A549 (cell line): ENCODE measurements at regions not wholly inside any gene's neighbourhood (a gene's known extent, or its start where the extent isn't known, plus 50 kb on each side); places are given as distances from the start of the nearest gene placed in this dataset.
A peak's percentile ranks its signal among the peaks of the same experiment; 100 is the strongest.

Source experiments
- ATAC-seq, 2 experiments: fragments of 200-7000 bp in 1 of 2; fragments of >200 bp in 1 of 2; cut with Nextera tagmentation in 1 of 2; cut with Tn5 transposase in 1 of 2; 3 replicates each; pipeline versions ENCODE4 v1.8.0 to v1.9.1; 2018 to 2020; ENCODE audit warnings: mild to moderate bottlenecking in 1 of 2, moderate library complexity in 1 of 2
- CTCF ChIA-PET: fragments of 300-600 bp; sonication (Branson Sonifier 250); formaldehyde crosslinking; extraction: SDS; loops from one replicate; lab custom pipeline; 2021; ENCODE audit warnings: antibody characterized with exemption, inconsistent platforms; lab: Yijun Ruan, JAX
- POLR2A ChIA-PET: fragments of 350-600 bp; formaldehyde crosslinking; extraction: SDS; loops from one replicate; lab custom pipeline; 2021; ENCODE audit warnings: antibody characterized with exemption, inconsistent platforms; lab: Yijun Ruan, JAX
- DNase-seq, 2 experiments: peaks; one replicate each; pipeline versions ENCODE4 v3.0.0 to v3.0.0-alpha.2; 2011 to 2016; ENCODE audit warnings: low read depth in 1 of 2, low spot score in 1 of 2
- FAIRE-seq: peaks from 2 replicates; lab custom pipeline; 2011; peaks lifted over from hg19 to GRCh38; lab: Jason Lieb, UNC
- H3K27ac ChIP-seq, 2 experiments: fragments of >200 bp; sonication (Bioruptor Twin); formaldehyde crosslinking; 3 replicates each; pipeline ENCODE4 v1.5.1; 2016 to 2017
- H3K4me1 ChIP-seq: fragments of >200 bp; sonication (Bioruptor Twin); formaldehyde crosslinking; 3 replicates; pipeline ENCODE4 v1.6.1; 2016
- H3K4me2 ChIP-seq: fragments of >200 bp; sonication (Bioruptor Twin); formaldehyde crosslinking; 3 replicates; pipeline ENCODE4 v1.6.1; 2016
- H3K4me3 ChIP-seq: fragments of >200 bp; sonication (Bioruptor Twin); formaldehyde crosslinking; 3 replicates; pipeline ENCODE4 v1.5.1; 2016
- H3K9me3 ChIP-seq: fragments of >200 bp; sonication (Bioruptor Twin); formaldehyde crosslinking; 3 replicates; pipeline ENCODE4 v1.6.1; 2016
- HDAC2 ChIP-seq: fragments of 200-600 bp; sonication (generic); IDR thresholded peaks from 2 replicates; pipeline ENCODE4 v1.6.1; 2016
- HOXA7 ChIP-seq: fragments of 250-450 bp; sonication (Bioruptor Pico); IDR thresholded peaks from 2 replicates; pipeline ENCODE4 v1.5.0; 2020; ENCODE audit warnings: mild to moderate bottlenecking, moderate library complexity
- JUN ChIP-seq, 2 experiments: fragments of >200 bp; sonication (Bioruptor Twin); formaldehyde crosslinking; IDR thresholded peaks; 2 replicates in 1 of 2; 3 replicates in 1 of 2; pipeline ENCODE4 v1.6.1; 2016 to 2017
- KDM5A ChIP-seq: fragments of 200-600 bp; sonication (generic); IDR thresholded peaks from 2 replicates; pipeline ENCODE4 v1.6.1; 2016; ENCODE audit warnings: antibody characterized with exemption, mild to moderate bottlenecking
- PHF8 ChIP-seq: fragments of 200-600 bp; sonication (generic); IDR thresholded peaks from 2 replicates; pipeline ENCODE4 v1.6.1; 2016; ENCODE audit warnings: low read depth, mild to moderate bottlenecking, antibody characterized with exemption, moderate library complexity, borderline replicate concordance
- RAD21 ChIP-seq, 2 experiments: fragments of >200 bp in 1 of 2; sonication (Bioruptor Twin) in 1 of 2; formaldehyde crosslinking in 1 of 2; IDR thresholded peaks in 1 of 2; conservative IDR thresholded peaks in 1 of 2; 2 replicates in 1 of 2; 3 replicates in 1 of 2; pipeline ENCODE4 v1.6.1; 2012 to 2018; ENCODE audit warnings: inconsistent platforms in 1 of 2
- RNF2 ChIP-seq: fragments of 200-600 bp; sonication (generic); IDR thresholded peaks from 2 replicates; pipeline ENCODE4 v1.6.1; 2016; ENCODE audit warnings: low read depth, mild to moderate bottlenecking, antibody characterized with exemption, moderate library complexity, borderline replicate concordance
- SMC3 ChIP-seq: fragments of >200 bp; sonication (Bioruptor Twin); formaldehyde crosslinking; IDR thresholded peaks from 3 replicates; pipeline ENCODE4 v1.6.1; 2018; ENCODE audit warnings: inconsistent platforms
- ZFP36 ChIP-seq: fragments of 450-650 bp; IDR thresholded peaks from 2 replicates; pipeline ENCODE4 v1.6.1; 2014; ENCODE audit warnings: borderline replicate concordance; ENCODE audit not compliant: partially characterized antibody
- ZNF302 ChIP-seq: fragments of 250-450 bp; sonication (Bioruptor Pico); IDR thresholded peaks from 2 replicates; pipeline ENCODE4 v1.9.0; 2021; ENCODE audit warnings: inconsistent platforms, mild to moderate bottlenecking, moderate library complexity
- ZSCAN20 ChIP-seq: fragments of 250-450 bp; sonication (Bioruptor Pico); IDR thresholded peaks from 2 replicates; pipeline ENCODE4 v1.8.0; 2022; ENCODE audit warnings: mild to moderate bottlenecking, moderate library complexity
- whole genome bisulfite sequencing: methylation state at CpG from one replicate; pipeline ENCODE4 v1.1.6; 2017; ENCODE audit errors: missing lambda C conversion rate; 5-methylcytosine and 5-hydroxymethylcytosine counted together
- TF ChIP-seq, protein P1 (sequence below): fragments of >200 bp; sonication (Bioruptor Twin); formaldehyde crosslinking; IDR thresholded peaks from 3 replicates; pipeline ENCODE4 v1.5.1; 2016
- TF ChIP-seq, protein P2 (sequence below): IDR thresholded peaks from 2 replicates; pipeline ENCODE4 v1.6.1; 2012
- TF ChIP-seq, protein P3 (sequence below): fragments of >200 bp; sonication (Bioruptor Twin); formaldehyde crosslinking; IDR thresholded peaks from 3 replicates; pipeline ENCODE4 v1.6.1; 2016

DNA sequence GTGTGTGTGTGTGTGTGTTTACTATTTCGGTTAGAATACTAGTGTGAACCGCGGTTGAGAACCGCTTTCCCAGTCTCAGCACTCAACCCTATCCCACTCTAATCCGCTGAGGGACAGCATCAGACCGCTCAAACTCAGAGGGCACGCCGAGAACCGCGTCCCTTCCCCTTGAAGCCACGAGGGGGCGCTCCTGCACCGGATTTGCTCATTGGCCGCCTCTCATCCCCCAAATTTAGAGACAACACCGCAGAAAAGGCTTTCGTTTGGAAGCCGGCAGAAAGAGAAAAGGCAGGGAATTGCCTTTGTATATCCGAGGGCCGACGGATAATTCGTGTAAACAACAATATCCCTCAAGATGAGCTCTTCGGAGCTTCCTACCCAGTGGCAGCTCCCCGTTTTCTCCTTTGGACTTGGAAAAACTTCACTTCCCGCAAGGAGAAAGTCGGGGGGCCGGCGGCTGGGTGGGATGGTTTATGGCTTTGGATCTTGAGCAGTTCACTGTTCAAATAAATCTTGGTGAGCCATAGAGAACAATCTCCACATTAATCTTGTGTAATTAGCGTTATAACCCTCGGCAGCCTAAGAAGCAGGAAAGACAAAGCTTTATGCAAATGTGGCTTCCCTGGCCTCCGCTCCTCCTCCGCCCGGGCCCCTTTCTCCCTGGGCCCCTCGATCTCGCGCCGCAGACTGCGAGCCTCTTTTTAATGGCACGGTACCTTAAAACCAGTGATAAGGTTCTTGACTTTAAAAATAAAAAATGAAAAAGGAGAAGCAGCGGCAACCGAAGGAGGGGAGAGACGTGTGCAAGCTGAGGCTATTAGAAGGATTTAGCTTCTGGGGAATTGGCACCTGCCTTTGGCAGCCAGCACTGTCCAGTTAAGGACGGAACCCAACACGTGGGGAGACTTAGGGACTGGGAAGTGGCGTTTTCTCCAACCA is 296.8 kb downstream of the PARP8 start:
- peak overlapping the region; percentile 39; the same call in 2 of the 3 replicates for H3K4me3 ChIP-seq
- FAIRE-seq (no peak), ATAC-seq (peak; percentile 92 to 96), DNase-seq (peak; percentile 55 to 65)
- 6% methylated on average over 43 of the region's 44 CpGs for WGBS
- H3K4me1 ChIP-seq = no peaks in the 10 kb centered on the region
- H3K9me3 ChIP-seq = no peaks in the 10 kb centered on the region
- H3K27ac ChIP-seq = no peak overlapping the region
- TF ChIP-seq RAD21 (conservative IDR thresholded peaks at IDR 0.05 in 1 of 2, IDR thresholded peaks at IDR 0.05 in 1 of 2) (peak; percentile 86 to 87), RNF2 (no peak), SMC3 (peak; percentile 82)
- TF ChIP-seq, protein P1, sequence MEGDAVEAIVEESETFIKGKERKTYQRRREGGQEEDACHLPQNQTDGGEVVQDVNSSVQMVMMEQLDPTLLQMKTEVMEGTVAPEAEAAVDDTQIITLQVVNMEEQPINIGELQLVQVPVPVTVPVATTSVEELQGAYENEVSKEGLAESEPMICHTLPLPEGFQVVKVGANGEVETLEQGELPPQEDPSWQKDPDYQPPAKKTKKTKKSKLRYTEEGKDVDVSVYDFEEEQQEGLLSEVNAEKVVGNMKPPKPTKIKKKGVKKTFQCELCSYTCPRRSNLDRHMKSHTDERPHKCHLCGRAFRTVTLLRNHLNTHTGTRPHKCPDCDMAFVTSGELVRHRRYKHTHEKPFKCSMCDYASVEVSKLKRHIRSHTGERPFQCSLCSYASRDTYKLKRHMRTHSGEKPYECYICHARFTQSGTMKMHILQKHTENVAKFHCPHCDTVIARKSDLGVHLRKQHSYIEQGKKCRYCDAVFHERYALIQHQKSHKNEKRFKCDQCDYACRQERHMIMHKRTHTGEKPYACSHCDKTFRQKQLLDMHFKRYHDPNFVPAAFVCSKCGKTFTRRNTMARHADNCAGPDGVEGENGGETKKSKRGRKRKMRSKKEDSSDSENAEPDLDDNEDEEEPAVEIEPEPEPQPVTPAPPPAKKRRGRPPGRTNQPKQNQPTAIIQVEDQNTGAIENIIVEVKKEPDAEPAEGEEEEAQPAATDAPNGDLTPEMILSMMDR = peak; percentile 81
- ChIA-PET POLR2A (no interaction called here), CTCF (interaction anchor here (0.5 to 3.2 kb wide), 17 partner anchors 9 to 1699 kb away, joined by 3 to 18 read pairs (median 3); no protein-coding TSS in a partner anchor)
- peak overlapping the region; percentile 93 for H3K4me2 ChIP-seq

DNA sequence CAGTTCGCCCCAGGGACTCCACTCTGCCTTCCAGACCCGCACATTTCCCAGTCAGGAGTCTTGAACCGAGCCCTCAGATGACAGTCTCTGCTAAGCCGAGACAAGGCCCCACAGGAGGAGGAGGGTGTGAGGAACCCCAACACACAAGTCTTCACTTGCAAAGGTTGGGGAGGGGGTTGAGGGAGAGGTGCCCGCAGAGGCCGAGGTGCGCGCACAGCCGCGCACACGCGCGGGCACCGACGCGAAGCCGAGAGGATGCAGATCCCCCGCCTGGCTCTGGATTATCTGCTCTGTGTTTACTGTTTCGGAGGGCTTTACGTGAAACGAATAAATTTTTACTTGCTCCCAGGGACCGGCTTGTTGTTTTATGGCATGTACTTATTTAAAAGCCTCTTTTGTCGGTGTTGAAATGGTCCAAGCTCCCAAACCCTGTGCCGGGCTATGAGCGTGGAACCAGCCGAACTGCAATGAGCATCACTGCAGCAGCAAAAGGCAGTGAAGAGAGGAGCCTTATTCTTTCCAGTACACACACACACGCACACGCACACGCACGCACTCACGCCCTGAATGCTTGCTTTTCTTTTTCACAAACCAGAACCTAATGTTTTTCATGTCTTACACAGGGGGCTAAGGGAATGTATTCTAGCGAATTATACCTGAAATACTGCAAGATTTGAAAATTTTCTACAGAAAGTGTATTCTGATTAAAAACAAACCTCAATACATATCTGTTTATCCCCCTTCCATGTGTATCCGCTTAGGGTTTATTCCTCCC is 297.7 kb downstream of the PARP8 start:
- ATAC-seq (peak in 1 of 2 experiments; percentile 12; a peak in 1 of 6 replicates), DNase-seq (no peak)
- no peak overlapping the region for H3K27ac ChIP-seq
- H3K4me2 ChIP-seq = no peak overlapping the region
- H3K4me3 ChIP-seq = no peak overlapping the region
- no peaks in the 10 kb centered on the region; the same call in 2 of the 3 replicates for H3K9me3 ChIP-seq
- CTCF ChIA-PET = interaction anchor here (1.0 to 3.2 kb wide), 10 partner anchors 9 to 1698 kb away, joined by 3 to 18 read pairs (median 4); no protein-coding TSS in a partner anchor
- TF ChIP-seq, protein P2, sequence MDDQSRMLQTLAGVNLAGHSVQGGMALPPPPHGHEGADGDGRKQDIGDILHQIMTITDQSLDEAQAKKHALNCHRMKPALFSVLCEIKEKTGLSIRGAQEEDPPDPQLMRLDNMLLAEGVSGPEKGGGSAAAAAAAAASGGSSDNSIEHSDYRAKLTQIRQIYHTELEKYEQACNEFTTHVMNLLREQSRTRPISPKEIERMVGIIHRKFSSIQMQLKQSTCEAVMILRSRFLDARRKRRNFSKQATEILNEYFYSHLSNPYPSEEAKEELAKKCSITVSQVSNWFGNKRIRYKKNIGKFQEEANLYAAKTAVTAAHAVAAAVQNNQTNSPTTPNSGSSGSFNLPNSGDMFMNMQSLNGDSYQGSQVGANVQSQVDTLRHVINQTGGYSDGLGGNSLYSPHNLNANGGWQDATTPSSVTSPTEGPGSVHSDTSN = no peak
- TF ChIP-seq JUN (IDR thresholded peaks at IDR 0.05) = no peak
- no peak for TF ChIP-seq PHF8
- no peak for TF ChIP-seq KDM5A
- no peak for TF ChIP-seq ZNF302
- TF ChIP-seq, protein P3, sequence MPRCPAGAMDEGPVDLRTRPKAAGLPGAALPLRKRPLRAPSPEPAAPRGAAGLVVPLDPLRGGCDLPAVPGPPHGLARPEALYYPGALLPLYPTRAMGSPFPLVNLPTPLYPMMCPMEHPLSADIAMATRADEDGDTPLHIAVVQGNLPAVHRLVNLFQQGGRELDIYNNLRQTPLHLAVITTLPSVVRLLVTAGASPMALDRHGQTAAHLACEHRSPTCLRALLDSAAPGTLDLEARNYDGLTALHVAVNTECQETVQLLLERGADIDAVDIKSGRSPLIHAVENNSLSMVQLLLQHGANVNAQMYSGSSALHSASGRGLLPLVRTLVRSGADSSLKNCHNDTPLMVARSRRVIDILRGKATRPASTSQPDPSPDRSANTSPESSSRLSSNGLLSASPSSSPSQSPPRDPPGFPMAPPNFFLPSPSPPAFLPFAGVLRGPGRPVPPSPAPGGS = no peak
- TF ChIP-seq ZSCAN20 (CRISPR knock-in tag) = no peak
- TF ChIP-seq HDAC2 = no peak
- TF ChIP-seq HOXA7 (CRISPR knock-in tag) = no peak
- TF ChIP-seq ZFP36 = no peak
- TF ChIP-seq, all 56 proteins: peak for 0
- FAIRE-seq = no peak
- POLR2A ChIA-PET = no interaction called here
- 51% methylated on average over 31 of the region's 33 CpGs for WGBS
- no peaks in the 10 kb centered on the region for H3K4me1 ChIP-seq
